Renal cortical epithelial cell (primary cell): ENCODE measurements at regions not wholly inside any gene's neighbourhood (a gene's known extent, or its start where the extent isn't known, plus 50 kb on each side); places are given as distances from the start of the nearest gene placed in this dataset.
"Not testable (repeated sequence)": the region's sequence is repeated elsewhere in the genome, so short reads cannot be mapped to it uniquely, and the experiment has no call there.

Experiments used
- DNase-seq: peaks from one replicate; pipeline ENCODE4 v3.0.0-alpha.2; 2011; ENCODE audit warnings: low read depth

- DNase-seq = no peak
Observed at GRCh38 chr1:58251430-58252073, 295.0 kb downstream of the OMA1 start.

DNA sequence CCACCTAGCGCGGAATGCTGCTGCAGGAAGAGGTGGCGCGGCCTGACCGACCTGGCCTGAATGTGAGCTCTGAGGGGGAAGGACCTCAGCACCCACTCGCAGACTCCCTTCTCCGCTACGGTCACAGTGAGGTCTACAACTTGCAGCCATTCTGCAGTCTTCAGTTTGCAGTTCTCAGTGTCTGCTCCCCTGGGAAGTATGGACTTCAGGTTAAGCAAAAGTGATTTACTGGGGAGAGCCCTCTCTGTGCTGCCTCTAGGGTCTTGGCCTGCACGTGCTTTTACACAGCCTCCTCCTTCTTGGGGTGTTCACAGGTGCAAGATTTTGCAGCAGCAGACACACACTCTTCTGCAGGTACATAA lies 296.0 kb downstream of the OMA1 start:
- no peak for DNase-seq

DNA sequence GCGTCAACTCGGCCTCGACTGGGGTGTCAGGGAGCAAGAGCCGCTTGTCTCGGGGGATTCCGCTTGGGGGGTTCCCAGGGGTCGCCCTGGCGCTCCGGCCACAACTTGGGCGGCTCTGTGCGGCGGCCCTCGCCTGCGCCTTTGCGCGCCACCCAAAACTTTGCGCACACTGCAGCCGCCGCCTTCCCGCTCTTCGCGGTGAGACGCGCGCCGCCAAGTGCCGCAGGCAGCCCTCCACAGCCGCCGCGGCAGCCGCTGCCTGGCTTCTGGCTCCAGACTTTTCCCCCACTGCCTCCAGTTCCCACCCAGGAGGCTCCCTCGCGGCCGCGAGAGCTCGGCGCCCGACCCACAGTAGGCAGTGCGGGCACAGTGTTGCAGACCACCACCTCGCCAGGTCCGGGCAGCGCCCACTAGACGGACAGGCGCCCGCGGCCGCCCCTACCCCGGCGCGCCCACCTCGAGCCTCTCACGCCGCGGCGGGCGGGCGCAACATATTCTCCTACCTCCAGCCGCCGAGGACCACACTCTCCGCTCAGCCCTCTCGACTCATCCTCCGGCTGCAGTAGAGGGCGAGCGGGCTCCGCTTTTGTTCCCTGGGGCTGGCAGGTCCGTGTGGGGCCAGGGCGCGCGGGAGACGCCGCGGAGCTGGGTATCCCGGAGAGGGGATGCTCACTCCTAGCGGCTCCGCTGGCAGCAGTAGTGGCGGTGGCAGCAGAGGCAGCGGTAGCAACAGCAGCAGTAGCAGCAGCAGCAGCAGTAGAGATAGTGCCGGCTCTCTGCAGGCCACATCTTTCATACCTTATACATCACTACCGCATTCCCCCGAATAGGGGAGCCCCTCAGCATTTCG lies 296.6 kb downstream of the OMA1 start:
- DNase-seq = no peak

DNA sequence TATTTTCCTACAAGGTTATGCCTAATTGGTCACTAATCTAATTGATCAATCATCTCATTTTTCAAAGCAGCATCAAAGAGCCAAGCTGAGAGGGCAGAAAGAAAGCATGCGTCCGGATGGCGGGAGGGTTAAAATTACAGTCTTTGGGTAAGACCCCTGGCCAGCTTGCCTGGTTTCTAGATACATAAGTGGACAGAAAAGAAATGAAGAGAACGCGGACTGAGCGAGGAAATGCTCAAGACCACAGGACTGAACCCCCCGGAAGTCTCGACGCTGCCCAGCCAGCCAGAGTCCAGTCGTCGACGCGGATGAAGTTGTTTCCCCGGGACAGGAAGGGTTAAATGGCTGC lies 297.2 kb downstream of the OMA1 start:
- no peak for DNase-seq

- DNase-seq = no peak
Observed at GRCh38 chr1:58248791-58249190, 297.7 kb downstream of the OMA1 start.

- no peak for DNase-seq
Observed at GRCh38 chr1:58248072-58248471, 298.5 kb downstream of the OMA1 start.

DNA sequence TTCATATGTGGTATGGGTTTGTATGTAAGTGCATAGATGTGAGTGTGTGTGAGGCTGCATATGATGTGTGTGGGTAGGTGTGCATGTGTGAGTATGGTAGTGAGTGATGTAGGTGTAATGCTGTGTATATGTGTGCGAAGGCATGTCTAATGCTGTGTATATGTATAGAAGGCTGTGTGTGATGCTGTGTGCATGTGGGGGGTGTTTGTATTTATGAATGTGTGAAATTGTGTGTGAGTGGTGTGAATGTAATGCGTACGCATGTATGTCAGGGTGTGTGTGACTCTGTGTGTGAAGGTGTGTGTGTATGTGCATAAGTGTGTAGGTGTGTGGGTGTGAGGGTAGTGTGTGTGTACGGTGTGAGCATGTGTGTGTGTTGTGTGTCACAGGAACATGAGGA lies 300.0 kb downstream of the OMA1 start:
- DNase-seq = no peak

- DNase-seq = peak; percentile 5
Observed at GRCh38 chr1:58244872-58245271, 301.7 kb downstream of the OMA1 start.

GRCh38 chr1:58238846-58239245 lies 307.7 kb downstream of the OMA1 start:
- no peak for DNase-seq

DNA sequence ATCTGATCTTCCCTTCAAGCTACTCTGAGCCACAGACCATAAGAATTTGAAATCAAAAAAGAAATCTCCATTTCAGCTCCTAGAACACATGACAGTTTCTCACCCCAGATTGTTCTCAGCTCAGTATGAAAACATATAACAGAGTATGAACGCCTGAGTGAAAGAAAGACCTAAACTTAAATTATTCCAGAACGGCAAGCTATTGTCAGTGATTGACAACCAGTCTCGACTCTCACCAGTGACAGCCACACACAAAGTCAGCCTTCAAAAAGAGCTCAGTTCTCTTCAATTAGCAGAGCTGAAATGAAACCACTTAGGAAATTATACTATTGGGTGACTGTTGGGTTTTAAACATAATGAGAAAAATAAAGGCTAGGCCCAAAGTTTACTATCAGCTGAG lies 312.8 kb downstream of the OMA1 start:
- no peak for DNase-seq

DNA sequence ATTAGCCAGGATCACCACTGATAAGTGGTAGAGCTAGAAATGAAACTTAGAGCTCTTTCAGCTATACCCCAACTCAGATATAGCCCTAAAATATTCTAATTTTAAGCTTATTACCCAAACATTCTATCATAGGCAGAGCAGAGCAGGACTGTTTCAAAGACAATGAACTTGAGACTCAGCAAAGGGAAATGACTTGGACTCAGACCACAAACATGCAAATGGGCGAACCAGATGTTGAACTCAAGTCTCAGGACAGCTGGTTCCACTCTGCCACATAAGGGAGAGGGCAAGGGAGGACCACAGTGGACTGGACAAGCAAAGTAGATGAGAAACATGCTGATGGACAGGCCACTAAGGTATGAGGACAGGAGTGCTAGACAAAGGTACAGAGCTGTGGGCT lies 315.3 kb downstream of the OMA1 start:
- DNase-seq = no peak

DNA sequence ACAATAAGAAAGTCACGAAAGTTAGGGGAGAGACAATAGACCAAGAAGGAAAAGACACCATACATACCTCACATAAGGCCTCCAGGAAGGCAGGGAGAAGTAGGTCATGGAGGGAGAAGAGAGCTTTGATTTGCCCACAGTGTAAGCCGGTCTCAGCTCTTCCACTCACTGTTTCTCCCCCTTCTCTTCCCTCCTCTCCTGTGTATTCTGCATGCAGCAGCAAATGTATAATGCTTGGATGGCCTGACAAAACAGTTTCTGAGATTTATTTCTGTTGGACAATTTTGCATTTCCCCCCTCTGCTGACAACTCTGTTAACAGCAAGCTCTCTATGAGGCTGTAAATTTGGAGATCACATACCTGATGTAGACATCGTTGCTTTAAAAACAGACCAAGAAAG lies 318.9 kb downstream of the OMA1 start:
- no peak for DNase-seq

GRCh38 chr1:58223522-58223921 lies 323.0 kb downstream of the OMA1 start:
- DNase-seq = no peak

DNA sequence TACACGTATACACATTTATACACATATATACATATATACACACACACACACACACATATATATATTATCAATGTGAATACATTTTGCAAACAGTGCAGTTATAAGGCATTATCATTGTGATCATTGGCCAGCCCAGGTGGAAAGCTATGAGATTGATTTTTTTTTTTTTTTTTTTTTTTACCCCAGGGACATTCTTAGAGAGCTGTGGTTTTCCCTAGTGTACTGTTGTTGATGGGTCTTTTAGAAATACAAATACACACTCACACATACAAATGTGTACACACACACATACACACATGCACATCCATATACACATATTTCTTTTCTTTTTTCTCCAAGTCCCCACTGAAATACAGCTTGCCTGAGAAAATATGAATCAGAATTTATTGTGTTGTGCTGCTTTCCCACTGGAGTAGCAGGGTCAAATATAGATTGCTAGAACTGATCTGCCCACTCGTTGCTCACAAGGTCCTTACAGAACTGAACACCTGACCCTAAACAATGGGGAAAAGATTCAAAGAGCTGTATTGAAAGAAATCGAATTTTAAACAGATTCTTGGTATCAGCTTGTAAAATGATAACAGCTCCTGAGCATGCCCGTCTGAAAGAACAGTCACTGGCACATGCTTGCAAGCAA lies 325.6 kb downstream of the OMA1 start:
- DNase-seq = no peak

DNA sequence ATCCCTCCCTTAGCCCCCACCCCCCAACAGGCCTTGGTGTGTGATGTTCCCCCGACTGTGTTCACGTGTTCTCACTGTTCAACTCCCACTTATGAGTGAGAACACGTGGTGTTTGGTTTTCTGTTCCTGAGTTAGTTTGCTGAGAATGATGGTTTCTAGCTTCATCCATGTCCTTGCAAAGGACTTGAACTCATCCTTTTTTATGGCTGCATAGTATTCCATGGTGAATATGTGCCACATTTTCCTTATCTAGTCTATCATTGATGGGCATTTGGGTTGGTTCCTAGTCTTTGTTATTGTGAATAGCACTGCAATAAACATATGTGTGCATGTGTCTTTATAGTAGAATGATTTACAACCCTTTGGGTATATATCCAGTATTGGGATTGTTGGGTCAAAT lies 330.4 kb downstream of the OMA1 start:
- DNase-seq = not testable (repeated sequence)

- DNase-seq = no peak
Observed at GRCh38 chr1:58214674-58215073, 331.9 kb downstream of the OMA1 start.

DNA sequence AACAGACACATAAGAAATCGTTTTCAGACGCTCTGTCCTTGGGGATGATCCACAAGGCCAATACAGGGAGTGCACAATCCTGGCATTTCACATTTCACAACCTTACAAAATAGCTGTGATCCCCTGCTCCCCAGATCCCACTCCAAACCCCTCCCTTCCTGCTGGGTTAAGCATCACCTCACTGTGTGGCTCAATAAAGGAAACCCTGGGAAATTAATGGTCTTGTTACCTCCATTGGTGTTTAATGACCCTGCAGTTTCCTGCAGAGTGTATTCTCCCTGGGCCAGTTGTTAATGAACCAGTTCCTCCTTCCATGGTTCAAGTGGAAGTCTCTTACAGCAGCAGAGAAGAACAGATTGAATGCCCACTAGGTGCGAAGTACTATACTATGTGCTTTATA lies 334.7 kb downstream of the OMA1 start:
- no peak for DNase-seq

DNA sequence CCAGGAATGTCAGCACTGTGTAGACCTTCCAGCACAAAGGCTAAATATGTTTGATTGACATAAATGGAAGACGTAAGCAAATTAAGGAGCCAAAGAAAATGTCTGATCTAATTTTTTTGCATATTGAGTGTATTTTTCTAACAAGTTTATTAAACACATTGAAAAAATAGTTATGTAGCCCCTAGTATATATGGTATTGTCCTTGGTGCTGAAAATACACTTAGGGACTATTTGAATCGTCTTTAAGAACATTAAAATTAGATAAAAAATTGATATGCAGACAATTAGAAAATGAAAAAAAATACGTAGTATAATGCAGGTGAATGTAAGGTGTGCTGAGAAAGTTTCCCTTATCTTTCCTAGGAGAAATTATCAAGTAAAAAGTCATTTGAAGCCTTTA lies 337.0 kb downstream of the OMA1 start:
- no peak for DNase-seq

GRCh38 chr1:58206749-58207148 lies 339.8 kb downstream of the OMA1 start:
- no peak for DNase-seq

DNA sequence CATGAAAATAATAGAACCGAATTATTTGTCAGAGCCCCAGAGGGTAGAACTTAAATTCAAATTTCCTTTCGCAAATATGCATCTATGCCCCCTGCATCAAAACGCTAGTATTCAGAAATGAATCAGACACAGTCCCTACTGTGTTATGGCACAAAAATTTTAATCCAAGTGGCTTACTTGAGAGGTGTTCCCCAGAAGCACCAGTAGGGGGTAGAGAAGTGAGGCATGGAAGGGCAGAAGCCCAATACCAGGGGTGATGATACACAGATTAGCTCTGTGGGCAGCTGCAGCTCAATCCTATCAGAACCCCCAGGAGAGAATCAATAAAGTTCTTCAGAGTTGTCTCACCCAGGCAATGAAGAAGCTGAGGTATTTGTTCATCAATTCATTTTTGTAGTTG lies 342.2 kb downstream of the OMA1 start:
- no peak for DNase-seq

- DNase-seq = no peak
Observed at GRCh38 chr1:58201492-58202106, 344.9 kb downstream of the OMA1 start.

DNA sequence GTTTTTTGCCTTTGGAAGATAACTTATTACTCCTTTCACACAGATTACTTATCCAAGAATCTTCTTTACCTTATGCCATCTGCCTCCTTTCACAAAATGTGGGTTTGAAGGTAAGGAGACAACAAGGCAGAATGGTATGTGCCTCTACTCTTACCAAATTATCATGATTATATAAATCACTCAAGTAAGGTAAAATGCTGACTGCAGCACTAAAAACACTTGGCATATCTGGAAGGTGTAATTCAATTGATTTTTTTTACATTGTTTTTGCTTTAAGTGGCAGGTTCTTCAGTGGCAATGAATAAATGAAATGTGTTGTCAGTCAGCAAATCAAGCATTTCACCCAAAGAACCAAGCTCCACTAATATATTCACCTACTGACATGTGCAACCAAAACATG lies 346.1 kb downstream of the OMA1 start:
- DNase-seq = no peak

DNA sequence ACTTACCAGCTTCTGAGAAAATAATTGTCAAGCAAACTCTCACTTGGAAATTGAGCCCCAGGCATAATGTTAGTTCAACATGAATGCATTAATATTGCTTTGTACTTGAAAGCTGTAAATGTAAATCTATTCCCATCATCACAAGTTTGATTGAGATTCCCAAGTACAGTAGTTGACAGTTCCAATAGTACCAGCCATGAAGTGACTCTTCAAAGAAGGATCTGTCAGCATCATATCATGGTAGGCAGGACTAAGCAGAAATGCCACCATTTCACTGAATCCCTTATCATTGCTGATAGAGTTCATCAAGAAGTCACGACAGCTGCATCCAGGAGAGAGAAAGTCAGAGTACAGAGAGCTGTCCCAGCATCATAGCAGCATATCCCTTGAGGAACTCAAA lies 348.7 kb downstream of the OMA1 start:
- no peak for DNase-seq
